ENCODE measurements at regions not wholly inside any gene's neighbourhood (a gene's known extent, or its start where the extent isn't known, plus 50 kb on each side); places are given as distances from the start of the nearest gene placed in this dataset.

GRCh38 chr3:177580437-177580836, 383.2 kb upstream of the TBL1XR1 start:
- TF ChIP-seq CTCF (IDR thresholded peaks at IDR 0.05; ENCODE audit: poor library complexity, severe bottlenecking): no peak
- TF ChIP-seq POLR2AphosphoS5 (IDR thresholded peaks at IDR 0.05): no peak
- no peak for TF ChIP-seq REST (IDR thresholded peaks at IDR 0.05; ENCODE audit: borderline replicate concordance)
- no peak for TF ChIP-seq SMC3 (conservative IDR thresholded peaks at IDR 0.05; ENCODE audit: poor library complexity)
- no peak for TF ChIP-seq EP300 (conservative IDR thresholded peaks at IDR 0.05; ENCODE audit: poor library complexity, severe bottlenecking)

All from neural cell (in vitro differentiated cells).